HG02759 (cell line): ENCODE measurements at regions not wholly inside any gene's neighbourhood (a gene's known extent, or its start where the extent isn't known, plus 50 kb on each side); places are given as distances from the start of the nearest gene placed in this dataset.
"Not testable (repeated sequence)": the region's sequence is repeated elsewhere in the genome, so short reads cannot be mapped to it uniquely, and the experiment has no call there.

ENCODE experiments used
- ATAC-seq: cut with Tn5 transposase; IDR thresholded peaks from one replicate; pipeline ENCODE4 v1.9.1; 2021; ENCODE audit warnings: mild to moderate bottlenecking, moderate library complexity; ENCODE audit not compliant: unreplicated experiment

- no peak for ATAC-seq
These were observed 167.9 kb upstream of the PRICKLE2 start for GRCh38 chr3:64393193-64393592.

- ATAC-seq: no peak
These were observed 166.7 kb upstream of the PRICKLE2 start for GRCh38 chr3:64392001-64392400.

GRCh38 chr3:64390893-64391292, 165.6 kb upstream of the PRICKLE2 start:
- no peak for ATAC-seq

GRCh38 chr3:64388886-64389285, 163.6 kb upstream of the PRICKLE2 start:
- ATAC-seq: no peak

GRCh38 chr3:64387688-64388087, 162.4 kb upstream of the PRICKLE2 start:
- ATAC-seq: no peak

- ATAC-seq: no peak
These were observed 160.0 kb upstream of the PRICKLE2 start for GRCh38 chr3:64385277-64385676.

GRCh38 chr3:64384561-64384960, 159.3 kb upstream of the PRICKLE2 start:
- no peak for ATAC-seq

- no peak for ATAC-seq
These were observed 156.9 kb upstream of the PRICKLE2 start for GRCh38 chr3:64382153-64382552.

GRCh38 chr3:64381367-64381766, 156.1 kb upstream of the PRICKLE2 start:
- no peak for ATAC-seq

- no peak for ATAC-seq
These were observed 155.3 kb upstream of the PRICKLE2 start for GRCh38 chr3:64380546-64380945.

- ATAC-seq: no peak
These were observed 154.0 kb upstream of the PRICKLE2 start for GRCh38 chr3:64379221-64379620.

- ATAC-seq: no peak
These were observed 152.7 kb upstream of the PRICKLE2 start for GRCh38 chr3:64377942-64378341.

- no peak for ATAC-seq
These were observed 150.5 kb upstream of the PRICKLE2 start for GRCh38 chr3:64375737-64376136.

- no peak for ATAC-seq
These were observed 144.1 kb upstream of the PRICKLE2 start for GRCh38 chr3:64369390-64369789.

GRCh38 chr3:64368257-64369020, 143.2 kb upstream of the PRICKLE2 start:
- ATAC-seq: no peak

- ATAC-seq: no peak
These were observed 140.6 kb upstream of the PRICKLE2 start for GRCh38 chr3:64365877-64366276.

GRCh38 chr3:64363842-64364241, 138.6 kb upstream of the PRICKLE2 start:
- no peak for ATAC-seq

GRCh38 chr3:64361962-64362735, 136.9 kb upstream of the PRICKLE2 start:
- ATAC-seq: no peak

- not testable (repeated sequence) for ATAC-seq
These were observed 135.8 kb upstream of the PRICKLE2 start for GRCh38 chr3:64361036-64361435.

GRCh38 chr3:64360280-64360679, 135.0 kb upstream of the PRICKLE2 start:
- no peak for ATAC-seq

- no peak for ATAC-seq
These were observed 134.5 kb upstream of the PRICKLE2 start for GRCh38 chr3:64359735-64360134.

- ATAC-seq: no peak
These were observed 133.6 kb upstream of the PRICKLE2 start for GRCh38 chr3:64358853-64359252.
